ENCODE measurements at regions not wholly inside any gene's neighbourhood (a gene's known extent, or its start where the extent isn't known, plus 50 kb on each side); places are given as distances from the start of the nearest gene placed in this dataset.

DNA sequence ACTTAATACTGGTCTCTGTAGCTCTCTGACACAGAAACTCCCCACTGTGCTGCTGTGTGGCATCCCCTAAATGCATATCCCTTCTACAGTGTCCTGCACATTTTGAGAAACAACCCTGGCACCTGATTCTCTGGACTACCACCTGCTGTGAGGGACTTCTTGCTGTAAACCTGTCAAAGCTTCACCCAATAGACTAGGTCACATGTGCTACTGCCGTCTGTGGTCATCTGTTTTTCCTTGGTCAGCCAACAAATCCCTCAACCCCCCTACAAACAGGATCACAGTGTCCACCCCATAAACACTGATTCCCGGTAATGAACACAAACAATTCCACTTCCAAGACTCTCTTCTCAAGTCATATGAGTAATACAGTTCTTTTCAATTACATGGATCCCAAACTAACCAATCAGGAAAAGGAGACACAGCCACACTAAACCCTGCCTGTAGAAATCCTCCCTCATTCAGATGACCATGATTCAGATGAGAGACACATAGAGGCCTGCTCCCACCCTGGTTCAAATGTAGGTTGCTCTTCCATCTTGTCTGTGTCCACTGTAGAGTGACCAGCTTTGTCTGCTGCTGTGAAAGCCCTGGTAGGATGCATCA lies 1157.4 kb downstream of the RPIA start:
- H3K79me2 ChIP-seq (ENCODE audit: insufficient read depth, low read length), result no peaks in the 10 kb centered on the region
- no peaks in the 10 kb centered on the region for H3K36me3 Mint-ChIP-seq (ENCODE audit: low read depth, unreplicated experiment)
- no peak overlapping the region for H3K4me3 ChIP-seq (ENCODE audit: insufficient read depth, low read depth, low read length)
- H3K27ac ChIP-seq (ENCODE audit: low read depth, low read length), result no peak overlapping the region
- no peaks in the 10 kb centered on the region for H3K4me1 ChIP-seq (ENCODE audit: insufficient read depth, low read length)
- no peak for TF ChIP-seq EZH2 (IDR thresholded peaks at IDR 0.05; ENCODE audit: insufficient read depth, low read length)
- TF ChIP-seq, protein P1, sequence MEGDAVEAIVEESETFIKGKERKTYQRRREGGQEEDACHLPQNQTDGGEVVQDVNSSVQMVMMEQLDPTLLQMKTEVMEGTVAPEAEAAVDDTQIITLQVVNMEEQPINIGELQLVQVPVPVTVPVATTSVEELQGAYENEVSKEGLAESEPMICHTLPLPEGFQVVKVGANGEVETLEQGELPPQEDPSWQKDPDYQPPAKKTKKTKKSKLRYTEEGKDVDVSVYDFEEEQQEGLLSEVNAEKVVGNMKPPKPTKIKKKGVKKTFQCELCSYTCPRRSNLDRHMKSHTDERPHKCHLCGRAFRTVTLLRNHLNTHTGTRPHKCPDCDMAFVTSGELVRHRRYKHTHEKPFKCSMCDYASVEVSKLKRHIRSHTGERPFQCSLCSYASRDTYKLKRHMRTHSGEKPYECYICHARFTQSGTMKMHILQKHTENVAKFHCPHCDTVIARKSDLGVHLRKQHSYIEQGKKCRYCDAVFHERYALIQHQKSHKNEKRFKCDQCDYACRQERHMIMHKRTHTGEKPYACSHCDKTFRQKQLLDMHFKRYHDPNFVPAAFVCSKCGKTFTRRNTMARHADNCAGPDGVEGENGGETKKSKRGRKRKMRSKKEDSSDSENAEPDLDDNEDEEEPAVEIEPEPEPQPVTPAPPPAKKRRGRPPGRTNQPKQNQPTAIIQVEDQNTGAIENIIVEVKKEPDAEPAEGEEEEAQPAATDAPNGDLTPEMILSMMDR (IDR thresholded peaks at IDR 0.05; ENCODE audit: insufficient read depth, low read depth, low read length), result no peak
- H4K20me1 ChIP-seq (ENCODE audit: insufficient read depth, low read length), result no peaks in the 10 kb centered on the region
- no peak overlapping the region for H2AFZ ChIP-seq (ENCODE audit: low read depth, low read length)
- H3K4me1 Mint-ChIP-seq (ENCODE audit: low read depth, unreplicated experiment), result no peaks in the 10 kb centered on the region
- no peaks in the 10 kb centered on the region for H3K27me3 Mint-ChIP-seq (ENCODE audit: low read depth, unreplicated experiment)
- peaks cover 27% of the 10 kb centered on the region for H3K9me3 Mint-ChIP-seq (ENCODE audit: unreplicated experiment)
- H3K9me3 ChIP-seq (ENCODE audit: insufficient read depth, low read depth, low read length), result peaks cover 11% of the 10 kb centered on the region
- FAIRE-seq (no peak), DNase-seq (ENCODE audit: low read depth) (no peak)
- no peaks in the 10 kb centered on the region for H3K36me3 ChIP-seq (ENCODE audit: insufficient read depth, low read length)
- no peak overlapping the region for H3K27ac Mint-ChIP-seq (ENCODE audit: unreplicated experiment)
- H3K9ac ChIP-seq (ENCODE audit: low read length), result no peak overlapping the region
- no peak overlapping the region for H3K4me2 ChIP-seq (ENCODE audit: low read length)
- H3K4me3 Mint-ChIP-seq (ENCODE audit: unreplicated experiment), result no peak overlapping the region
- H3K27me3 ChIP-seq (ENCODE audit: insufficient read depth, low read length), result no peaks in the 10 kb centered on the region

DNA sequence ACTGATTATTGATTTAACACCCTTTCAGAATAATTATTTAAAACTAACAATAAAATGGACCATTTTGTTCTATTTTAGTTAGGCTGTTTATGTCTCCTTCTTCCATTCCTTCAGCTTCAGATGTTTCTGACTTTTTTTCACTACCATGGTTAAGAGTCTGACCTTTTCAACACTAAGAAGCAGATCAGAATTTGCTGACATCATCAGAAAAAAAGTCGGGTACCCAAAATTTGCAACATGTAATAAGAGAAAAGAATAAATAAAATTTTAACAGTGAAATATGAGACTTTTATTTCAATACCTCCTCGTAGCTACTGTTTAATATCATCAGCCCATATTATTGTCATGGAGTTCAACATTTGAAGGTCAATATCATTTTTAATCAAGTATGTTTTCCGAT lies 1158.3 kb downstream of the RPIA start:
- Histone ChIP-seq H3K4me3 (ENCODE audit: insufficient read depth, low read depth, low read length) (no peak overlapping the region), H3K9ac (ENCODE audit: low read length) (no peak overlapping the region), H3K27ac (ENCODE audit: low read depth, low read length) (no peak overlapping the region), H3K27me3 (ENCODE audit: insufficient read depth, low read length) (no peaks in the 10 kb centered on the region), H4K20me1 (ENCODE audit: insufficient read depth, low read length) (no peaks in the 10 kb centered on the region), H3K36me3 (ENCODE audit: insufficient read depth, low read length) (no peaks in the 10 kb centered on the region), H2AFZ (ENCODE audit: low read depth, low read length) (no peak overlapping the region), H3K4me1 (ENCODE audit: insufficient read depth, low read length) (no peaks in the 10 kb centered on the region), H3K79me2 (ENCODE audit: insufficient read depth, low read length) (no peaks in the 10 kb centered on the region), H3K4me2 (ENCODE audit: low read length) (no peak overlapping the region), H3K9me3 (ENCODE audit: insufficient read depth, low read depth, low read length) (peaks cover 11% of the 10 kb centered on the region)
- peaks cover 26% of the 10 kb centered on the region for H3K9me3 Mint-ChIP-seq (ENCODE audit: unreplicated experiment)
- H3K36me3 Mint-ChIP-seq (ENCODE audit: low read depth, unreplicated experiment), result no peaks in the 10 kb centered on the region
- no peaks in the 10 kb centered on the region for H3K27me3 Mint-ChIP-seq (ENCODE audit: low read depth, unreplicated experiment)
- FAIRE-seq, result no peak
- no peaks in the 10 kb centered on the region for H3K4me1 Mint-ChIP-seq (ENCODE audit: low read depth, unreplicated experiment)
- no peak for DNase-seq (ENCODE audit: low read depth)
- no peak for TF ChIP-seq EZH2 (IDR thresholded peaks at IDR 0.05; ENCODE audit: insufficient read depth, low read length)
- no peak overlapping the region for H3K4me3 Mint-ChIP-seq (ENCODE audit: unreplicated experiment)
- H3K27ac Mint-ChIP-seq (ENCODE audit: unreplicated experiment), result no peak overlapping the region

DNA sequence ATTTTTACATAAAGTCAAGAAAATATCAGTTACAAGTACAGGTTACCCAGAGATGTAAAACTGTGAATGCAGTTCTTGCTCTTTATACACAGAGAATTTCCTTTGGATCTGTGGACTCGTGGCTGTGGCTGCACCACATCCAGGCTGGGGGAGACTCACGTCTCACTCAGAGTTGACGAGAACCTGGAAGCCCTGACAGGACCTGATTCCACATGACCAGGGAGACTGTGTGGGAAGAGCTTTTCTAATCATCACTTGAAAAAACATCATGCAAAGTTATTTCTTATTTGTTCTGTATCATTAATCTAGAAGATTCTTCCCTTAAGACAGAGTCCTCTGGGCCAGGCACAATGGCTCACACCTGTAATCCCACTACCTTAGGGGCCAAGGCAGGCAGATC lies 1159.0 kb downstream of the RPIA start:
- Histone ChIP-seq H3K79me2 (ENCODE audit: insufficient read depth, low read length) (no peaks in the 10 kb centered on the region), H3K27me3 (ENCODE audit: insufficient read depth, low read length) (no peaks in the 10 kb centered on the region), H3K4me3 (ENCODE audit: insufficient read depth, low read depth, low read length) (no peak overlapping the region), H3K4me2 (ENCODE audit: low read length) (no peak overlapping the region), H4K20me1 (ENCODE audit: insufficient read depth, low read length) (no peaks in the 10 kb centered on the region), H3K36me3 (ENCODE audit: insufficient read depth, low read length) (no peaks in the 10 kb centered on the region), H3K9ac (ENCODE audit: low read length) (no peak overlapping the region), H3K4me1 (ENCODE audit: insufficient read depth, low read length) (no peaks in the 10 kb centered on the region), H3K27ac (ENCODE audit: low read depth, low read length) (no peak overlapping the region), H2AFZ (ENCODE audit: low read depth, low read length) (no peak overlapping the region), H3K9me3 (ENCODE audit: insufficient read depth, low read depth, low read length) (peaks cover 11% of the 10 kb centered on the region)
- Mint-ChIP-seq H3K27me3 (ENCODE audit: low read depth, unreplicated experiment) (no peaks in the 10 kb centered on the region), H3K4me3 (ENCODE audit: unreplicated experiment) (no peak overlapping the region), H3K36me3 (ENCODE audit: low read depth, unreplicated experiment) (no peaks in the 10 kb centered on the region), H3K27ac (ENCODE audit: unreplicated experiment) (no peak overlapping the region), H3K9me3 (ENCODE audit: unreplicated experiment) (peaks cover 22% of the 10 kb centered on the region), H3K4me1 (ENCODE audit: low read depth, unreplicated experiment) (no peaks in the 10 kb centered on the region)
- no peak for FAIRE-seq
- DNase-seq (ENCODE audit: low read depth), result no peak
- TF ChIP-seq, protein P1 (IDR thresholded peaks at IDR 0.05; ENCODE audit: insufficient read depth, low read depth, low read length), result no peak
- no peak for TF ChIP-seq EZH2 (IDR thresholded peaks at IDR 0.05; ENCODE audit: insufficient read depth, low read length)
